Spleen (tissue), 11 donors: ENCODE measurements at regions not wholly inside any gene's neighbourhood (a gene's known extent, or its start where the extent isn't known, plus 50 kb on each side); places are given as distances from the start of the nearest gene placed in this dataset.

ENCODE experiments used
- DNase-seq: peaks from one replicate; pipeline ENCODE4 v3.0.0-alpha.2; 2020
- H3K27ac ChIP-seq, 8 donors: fragments of 200-600 bp; sonication (generic) in 7 of 8; 1 replicate in 4 of 8; 2 replicates in 4 of 8; pipeline versions ENCODE4 v1.5.0 to v1.8.0; 2016 to 2021; ENCODE audit warnings: inconsistent platforms in 4 of 8, mild to moderate bottlenecking in 4 of 8, moderate library complexity in 1 of 8
- H3K27me3 ChIP-seq, 7 donors: fragments of 200-600 bp; sonication (generic) in 6 of 7; replicated peaks in 1 of 7; 1 replicate in 4 of 7; 2 replicates in 3 of 7; pipeline versions ENCODE4 v1.5.0 to v1.8.0; 2016 to 2021; ENCODE audit warnings: inconsistent platforms in 3 of 7, mild to moderate bottlenecking in 1 of 7
- H3K36me3 ChIP-seq, 6 donors: fragments of 200-600 bp; sonication (generic) in 5 of 6; 1 replicate in 4 of 6; 2 replicates in 2 of 6; pipeline versions ENCODE4 v1.5.0 to v1.8.0; 2016 to 2021; ENCODE audit warnings: inconsistent platforms in 2 of 6
- H3K4me1 ChIP-seq, 6 donors: fragments of 200-600 bp; sonication (generic) in 5 of 6; 1 replicate in 3 of 6; 2 replicates in 3 of 6; pipeline versions ENCODE4 v1.5.0 to v1.8.0; 2016 to 2021; ENCODE audit warnings: inconsistent platforms in 3 of 6
- H3K4me3 ChIP-seq, 8 donors: fragments of 200-600 bp; sonication (generic) in 7 of 8; 1 replicate in 4 of 8; 2 replicates in 4 of 8; pipeline versions ENCODE4 v1.5.0 to v1.8.0; 2016 to 2021; ENCODE audit warnings: inconsistent platforms in 4 of 8, mild to moderate bottlenecking in 4 of 8, moderate library complexity in 2 of 8
- H3K9me3 ChIP-seq, 8 donors: fragments of 200-600 bp; sonication (generic) in 7 of 8; 1 replicate in 4 of 8; 2 replicates in 4 of 8; pipeline versions ENCODE4 v1.5.0 to v1.8.0; 2016 to 2021; ENCODE audit warnings: inconsistent platforms in 4 of 8
- CTCF ChIP-seq, 11 experiments: fragments of 200-600 bp in 7 of 11; fragments of 450-650 bp in 4 of 11; sonication (generic) in 4 of 11; IDR thresholded peaks in 8 of 11; conservative IDR thresholded peaks in 3 of 11; 1 replicate in 7 of 11; 2 replicates in 4 of 11; pipeline versions ENCODE4 v1.4.0 to v1.8.0; 2016 to 2021; ENCODE audit warnings: antibody characterized with exemption in 11 of 11, inconsistent platforms in 4 of 11, mild to moderate bottlenecking in 1 of 11
- POLR2A ChIP-seq, 3 donors: fragments of 450-650 bp; IDR thresholded peaks; one replicate each; pipeline ENCODE4 v1.5.1; 2017; ENCODE audit warnings: antibody characterized with exemption in 3 of 3, mild to moderate bottlenecking in 1 of 3
- POLR2AphosphoS5 ChIP-seq, 3 donors: sonication (generic); formaldehyde crosslinking; IDR thresholded peaks; one replicate each; pipeline ENCODE4 v1.5.1; 2017; ENCODE audit warnings: antibody characterized with exemption in 3 of 3
- WGBS, 5 donors: extraction: QIAGEN DNeasy Blood & Tissue Kit in 3 of 5; methylation state at CpG; one replicate each; pipeline versions ENCODE4 v1.1.5 to v1.1.7; 2013 to 2018; 5-methylcytosine and 5-hydroxymethylcytosine counted together
- intact Hi-C: fragments of 100-400 bp; cut with DNase I; formaldehyde crosslinking; loops from one replicate; pipeline ENCODE4 v1.15.0; 2023; ENCODE audit warnings: low total_unique reads
- donor health status: healthy with polysubstance abuse.
- donor health status: DM: no; HTN: no; CAD: no; lungs with moderate emphysema.
- donor health status: DM: no; HTN: no; CAD: no.
- donor health status: Bipolar disorder and iron deficiency.
- donor health status: healthy.
- donor health status: DM: no; HTN: no; CAD: no.
- donor health status: DM: yes; HTN: yes; CAD: no.

GRCh38 chr3:14277557-14277956 lies 98.9 kb downstream of the LSM3 start:
- peaks cover 0 to 13% (median 0%) of the 10 kb centered on the region in 7 donors for H3K27me3 ChIP-seq
- H3K27ac ChIP-seq = no peak overlapping the region
- no peak for TF ChIP-seq CTCF (IDR thresholded peaks at IDR 0.05 in 8 of 11, conservative IDR thresholded peaks at IDR 0.05 in 3 of 11)
- no peak for TF ChIP-seq POLR2AphosphoS5 (IDR thresholded peaks at IDR 0.05)
- TF ChIP-seq POLR2A (IDR thresholded peaks at IDR 0.05) = no peak
- no peak overlapping the region for H3K4me3 ChIP-seq
- WGBS, 5 donors = 72 to 91% (median 81%) methylated on average over 5 of the region's 5 CpGs
- no peaks in the 10 kb centered on the region for H3K36me3 ChIP-seq
- H3K9me3 ChIP-seq = no peaks in the 10 kb centered on the region
- intact Hi-C loops = no loop called here
- H3K4me1 ChIP-seq = no peaks in the 10 kb centered on the region
- no peak for DNase-seq

GRCh38 chr3:14278265-14278798 lies 99.7 kb downstream of the LSM3 start:
- 50 to 73% (median 68%) methylated on average over 7 of the region's 7 CpGs for WGBS, 5 donors
- Histone ChIP-seq H3K27ac (no peak overlapping the region), H3K27me3 (peaks cover 0 to 13% (median 0%) of the 10 kb centered on the region in 7 donors), H3K36me3 (no peaks in the 10 kb centered on the region), H3K4me3 (no peak overlapping the region), H3K4me1 (no peaks in the 10 kb centered on the region), H3K9me3 (no peaks in the 10 kb centered on the region)
- DNase-seq = peak; percentile 48
- intact Hi-C loops = no loop called here
- no peak for TF ChIP-seq POLR2AphosphoS5 (IDR thresholded peaks at IDR 0.05)
- TF ChIP-seq POLR2A (IDR thresholded peaks at IDR 0.05) = no peak
- TF ChIP-seq CTCF (IDR thresholded peaks at IDR 0.05 in 8 of 11, conservative IDR thresholded peaks at IDR 0.05 in 3 of 11) = no peak

GRCh38 chr3:14278799-14279625 lies 100.4 kb downstream of the LSM3 start:
- TF ChIP-seq POLR2AphosphoS5 (IDR thresholded peaks at IDR 0.05) (no peak), CTCF (IDR thresholded peaks at IDR 0.05 in 8 of 11, conservative IDR thresholded peaks at IDR 0.05 in 3 of 11) (no peak), POLR2A (IDR thresholded peaks at IDR 0.05) (no peak)
- Histone ChIP-seq H3K4me3 (no peak overlapping the region), H3K36me3 (no peaks in the 10 kb centered on the region), H3K27ac (no peak overlapping the region), H3K27me3 (peaks cover 0 to 13% (median 0%) of the 10 kb centered on the region in 7 donors), H3K9me3 (no peaks in the 10 kb centered on the region), H3K4me1 (no peaks in the 10 kb centered on the region)
- 51 to 72% (median 52%) methylated on average over 13 of the region's 13 CpGs for WGBS, 5 donors
- DNase-seq = peak; percentile 43
- intact Hi-C loops = no loop called here

- no peaks in the 10 kb centered on the region for H3K36me3 ChIP-seq
- 83 to 88% (median 85%) methylated on average over 11 of the region's 11 CpGs for WGBS, 5 donors
- no peaks in the 10 kb centered on the region for H3K9me3 ChIP-seq
- no peaks in the 10 kb centered on the region for H3K4me1 ChIP-seq
- peaks cover 0 to 13% (median 0%) of the 10 kb centered on the region in 7 donors for H3K27me3 ChIP-seq
- no peak for DNase-seq
- no peak for TF ChIP-seq POLR2A (IDR thresholded peaks at IDR 0.05)
- no peak for TF ChIP-seq CTCF (IDR thresholded peaks at IDR 0.05 in 8 of 11, conservative IDR thresholded peaks at IDR 0.05 in 3 of 11)
- TF ChIP-seq POLR2AphosphoS5 (IDR thresholded peaks at IDR 0.05) = no peak
- H3K4me3 ChIP-seq = no peak overlapping the region
- no peak overlapping the region for H3K27ac ChIP-seq
- intact Hi-C loops = no loop called here
These were observed 101.0 kb downstream of the LSM3 start for GRCh38 chr3:14279626-14280061.
